IPS-NIHi7 (cell line): ENCODE measurements at regions not wholly inside any gene's neighbourhood (a gene's known extent, or its start where the extent isn't known, plus 50 kb on each side); places are given as distances from the start of the nearest gene placed in this dataset.

ENCODE experiments used
- DNase-seq: peaks from one replicate; pipeline ENCODE4 v3.0.0; 2012; ENCODE audit warnings: mixed read lengths; ENCODE audit errors: extremely low spot score

DNA sequence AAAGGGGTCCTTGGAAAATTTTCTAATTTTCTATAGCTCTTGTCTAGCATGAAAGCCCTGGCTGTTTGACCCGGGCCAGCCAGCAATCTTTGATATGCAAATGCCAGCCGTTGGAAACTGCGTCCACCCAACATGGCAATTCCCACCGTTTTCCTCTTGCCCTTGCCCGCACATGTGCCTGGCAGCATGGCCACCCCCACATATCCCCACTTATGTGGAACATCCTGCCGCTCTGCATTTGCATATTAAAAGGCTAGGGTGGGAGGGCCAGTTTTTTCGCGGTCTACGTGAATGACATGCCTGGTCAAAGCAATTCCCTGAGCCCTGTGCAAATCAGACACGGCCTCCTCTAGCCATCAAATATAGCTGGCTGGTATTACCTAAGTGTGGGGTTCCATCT is 110.3 kb upstream of the TDRD3 start:
- no peak for DNase-seq

DNA sequence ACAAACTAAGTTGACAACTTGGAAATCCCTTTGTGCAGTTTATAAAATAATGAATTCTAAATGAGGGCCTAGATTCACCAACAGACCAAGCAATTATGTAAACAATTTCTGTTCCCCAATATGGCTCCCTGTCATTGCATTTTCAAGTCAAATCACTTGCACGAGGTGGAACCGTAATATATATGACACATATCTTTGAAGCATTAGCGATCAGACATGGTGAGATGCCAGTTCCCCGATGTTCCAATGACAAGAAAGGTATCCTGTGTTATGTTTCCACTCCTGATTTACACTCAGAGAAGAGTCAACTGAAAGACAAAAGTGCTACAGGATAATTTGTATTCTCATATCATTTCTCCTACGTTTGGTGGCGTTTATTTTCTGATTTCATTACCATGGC is 108.5 kb upstream of the TDRD3 start:
- DNase-seq: no peak

DNA sequence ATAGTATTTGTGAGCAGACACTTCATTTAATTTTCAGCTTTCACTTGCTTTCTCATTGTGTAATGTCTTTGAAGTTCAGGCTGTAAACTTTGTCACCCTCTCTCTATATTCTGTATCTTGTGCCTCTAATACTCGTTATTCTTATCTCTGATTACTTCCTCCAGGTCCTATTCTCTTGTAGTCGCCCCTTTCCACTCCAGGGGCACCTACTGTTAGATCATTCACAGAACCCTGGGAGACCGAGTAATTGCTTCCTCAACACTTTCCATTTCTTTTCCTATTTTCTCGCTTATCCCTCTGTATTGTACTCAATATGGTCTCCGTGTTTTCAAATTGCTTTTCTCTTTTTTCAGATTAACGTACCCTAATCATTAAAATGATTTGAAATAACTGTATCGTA is 93.9 kb upstream of the TDRD3 start:
- no peak for DNase-seq

DNA sequence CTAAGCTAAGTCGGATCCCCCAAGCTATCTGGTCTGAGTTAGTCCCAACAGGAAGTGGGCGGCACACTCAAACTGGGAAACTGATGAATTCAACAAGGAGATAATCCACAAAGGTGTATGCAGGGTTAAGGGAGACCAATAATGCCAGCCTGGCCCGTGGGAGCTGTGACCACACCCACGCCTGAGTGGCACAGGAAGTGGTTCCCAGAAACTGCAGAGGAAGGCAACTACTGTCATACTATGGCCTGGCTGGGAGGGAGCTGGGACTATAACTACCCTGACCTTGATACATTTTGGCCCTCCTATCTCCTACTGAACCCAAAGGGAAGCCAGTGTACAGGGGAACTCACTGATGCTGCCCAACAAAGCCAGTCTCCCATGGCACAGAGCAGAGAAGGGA is 85.5 kb upstream of the TDRD3 start:
- DNase-seq: no peak

DNA sequence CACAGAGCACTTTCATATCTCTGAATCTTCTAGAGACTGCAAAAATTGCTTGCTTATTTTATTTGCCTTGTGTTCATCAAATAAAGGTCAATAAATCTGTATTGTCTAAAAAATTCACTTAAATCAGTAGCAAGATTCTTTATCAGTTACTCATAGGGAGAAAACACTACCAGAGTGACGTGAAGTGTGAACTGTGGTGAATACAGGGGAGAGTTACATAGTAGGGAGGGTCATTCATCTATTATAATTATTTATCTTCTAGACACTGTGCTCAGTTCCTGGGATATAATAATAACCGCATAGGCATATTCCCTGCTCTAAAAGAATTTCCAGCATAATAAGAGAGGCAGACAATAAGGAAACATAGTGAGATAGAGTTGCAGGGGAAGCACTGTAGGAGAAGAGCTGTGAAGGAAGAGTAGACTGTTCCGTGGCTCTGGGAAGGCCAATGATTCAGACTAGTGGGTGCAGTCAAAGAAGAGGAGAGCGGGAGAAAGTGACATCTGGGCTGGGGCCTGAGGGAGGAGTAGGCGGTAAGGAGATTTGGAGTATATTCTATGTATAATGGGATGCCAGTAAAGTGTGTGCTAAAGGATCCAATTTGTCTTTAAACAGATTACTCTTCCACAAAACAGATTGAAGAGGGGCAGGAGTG is 84.0 kb upstream of the TDRD3 start:
- no peak for DNase-seq

DNA sequence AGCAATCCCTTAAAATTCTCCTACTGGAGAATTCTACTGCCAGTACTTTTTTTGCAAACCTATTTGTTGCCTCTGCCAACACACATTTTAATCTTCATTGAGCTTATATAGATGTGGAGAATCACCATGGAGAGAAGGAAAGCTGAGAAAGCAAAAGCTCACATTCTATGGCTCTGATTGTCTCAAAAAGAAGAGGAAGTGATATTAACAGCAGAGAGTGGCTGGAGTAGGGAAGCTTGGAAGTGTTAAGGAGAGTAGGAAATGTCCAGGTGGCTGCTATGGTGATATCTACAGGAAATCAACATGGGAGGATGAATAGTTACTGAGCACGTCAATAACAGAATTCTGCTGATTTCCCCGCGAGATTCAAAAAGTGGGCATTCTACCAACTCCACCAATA is 78.8 kb upstream of the TDRD3 start:
- DNase-seq: no peak

DNA sequence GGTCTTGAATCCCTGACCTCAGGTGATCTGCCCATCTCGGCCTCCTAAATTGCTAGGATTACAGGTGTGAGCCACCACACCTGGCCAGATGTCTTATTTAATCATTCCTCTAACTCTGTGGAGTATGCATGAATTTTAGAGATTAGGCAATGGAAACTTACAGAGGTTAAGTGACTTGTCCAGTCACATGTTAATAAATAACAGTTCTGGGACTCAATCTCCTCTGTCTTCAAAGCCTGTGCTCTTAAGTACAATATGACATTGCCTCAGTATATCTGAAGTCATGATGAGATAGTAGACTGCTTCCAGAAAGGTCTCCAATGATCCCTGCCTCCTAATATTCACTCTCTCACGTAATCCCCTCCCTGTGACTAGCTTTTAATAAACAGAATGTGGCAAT is 72.9 kb upstream of the TDRD3 start:
- DNase-seq: no peak

DNA sequence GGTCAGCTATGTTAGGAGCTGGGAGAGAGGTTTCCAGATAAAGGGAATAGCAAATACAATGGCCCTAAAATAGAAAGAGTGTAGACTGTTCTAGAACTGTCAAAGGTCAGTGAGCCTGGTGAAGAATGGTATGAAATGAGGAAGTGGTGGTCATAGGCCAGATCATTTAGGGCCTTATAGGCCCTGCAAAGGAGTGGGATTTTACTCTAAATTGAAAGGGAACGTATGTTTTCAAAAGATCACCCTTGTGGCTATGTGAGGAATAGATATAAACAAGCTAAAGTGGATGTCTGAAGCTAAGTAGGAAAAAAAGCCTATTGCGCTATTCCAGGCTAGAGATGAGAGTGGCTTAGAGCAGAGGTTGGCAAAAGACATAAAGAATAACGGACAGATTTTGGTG is 70.7 kb upstream of the TDRD3 start:
- no peak for DNase-seq

DNA sequence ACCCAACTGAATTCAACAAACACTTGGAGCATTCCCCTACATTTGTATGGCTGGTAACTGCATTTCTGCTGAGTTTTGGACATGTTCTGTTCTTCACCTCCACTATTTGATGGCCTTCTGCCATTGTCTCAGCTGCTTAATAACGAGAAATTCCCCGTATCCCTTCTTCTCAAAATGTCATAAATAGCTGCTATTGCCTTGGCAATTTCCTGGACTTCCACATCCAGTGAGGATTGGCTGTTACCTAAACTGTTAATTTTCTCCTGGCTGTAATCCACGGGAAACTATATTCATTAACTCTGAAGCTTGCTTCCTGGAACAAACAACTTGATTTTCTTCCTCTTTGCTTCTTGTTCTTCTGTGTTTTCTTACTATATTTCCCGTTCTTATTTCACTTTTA is 69.5 kb upstream of the TDRD3 start:
- DNase-seq: no peak

DNA sequence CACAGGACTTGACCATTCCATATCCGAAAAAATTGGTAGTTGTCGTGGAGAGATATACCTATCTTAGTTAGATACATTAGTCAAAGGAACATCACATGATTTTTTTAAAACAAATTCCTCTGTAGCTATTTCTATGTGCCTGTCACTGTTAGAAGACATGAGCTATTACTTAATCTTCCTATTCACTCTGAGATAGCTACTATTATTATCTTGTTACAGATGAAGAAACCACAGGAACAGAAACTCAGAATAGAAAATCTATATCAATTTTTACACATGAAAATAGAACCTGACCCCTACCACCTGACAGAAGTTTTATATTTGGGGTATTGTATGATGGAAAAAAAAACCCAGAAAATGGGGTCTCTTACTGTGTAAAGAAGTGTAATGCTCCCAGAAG is 68.9 kb upstream of the TDRD3 start:
- DNase-seq: no peak

DNA sequence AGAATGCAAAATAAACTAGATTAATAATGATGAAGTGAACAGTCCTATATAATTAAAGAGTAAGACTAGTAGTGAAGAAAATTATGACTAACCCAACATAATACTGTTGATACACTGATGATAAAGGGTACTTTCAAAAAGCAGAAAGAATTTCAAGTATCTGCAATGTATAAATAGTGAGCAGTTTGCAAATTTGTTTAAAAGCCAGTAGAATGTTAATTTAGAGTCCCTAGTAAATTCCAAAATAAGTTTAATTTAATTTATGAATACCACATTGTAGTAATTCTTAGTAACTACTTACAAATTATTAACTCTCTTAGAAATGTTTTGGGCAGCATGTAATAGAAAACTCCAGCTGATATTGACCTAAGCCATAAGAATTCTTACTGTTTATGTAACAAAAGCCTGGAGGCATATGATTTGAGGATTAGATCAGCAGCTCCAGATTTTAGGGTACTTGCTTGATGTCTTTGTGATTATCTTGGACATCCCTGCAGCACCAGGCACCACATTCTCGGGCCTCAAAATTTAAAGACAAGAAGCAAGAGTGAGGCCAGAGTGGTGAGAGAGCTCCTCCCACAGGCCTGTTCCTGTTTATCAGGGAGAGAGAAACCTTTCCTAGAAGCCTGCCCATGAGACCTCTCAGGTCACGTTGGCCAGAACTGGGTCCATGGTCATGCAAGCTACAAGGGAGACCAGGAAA is 67.6 kb upstream of the TDRD3 start:
- peak; percentile 77 for DNase-seq

DNA sequence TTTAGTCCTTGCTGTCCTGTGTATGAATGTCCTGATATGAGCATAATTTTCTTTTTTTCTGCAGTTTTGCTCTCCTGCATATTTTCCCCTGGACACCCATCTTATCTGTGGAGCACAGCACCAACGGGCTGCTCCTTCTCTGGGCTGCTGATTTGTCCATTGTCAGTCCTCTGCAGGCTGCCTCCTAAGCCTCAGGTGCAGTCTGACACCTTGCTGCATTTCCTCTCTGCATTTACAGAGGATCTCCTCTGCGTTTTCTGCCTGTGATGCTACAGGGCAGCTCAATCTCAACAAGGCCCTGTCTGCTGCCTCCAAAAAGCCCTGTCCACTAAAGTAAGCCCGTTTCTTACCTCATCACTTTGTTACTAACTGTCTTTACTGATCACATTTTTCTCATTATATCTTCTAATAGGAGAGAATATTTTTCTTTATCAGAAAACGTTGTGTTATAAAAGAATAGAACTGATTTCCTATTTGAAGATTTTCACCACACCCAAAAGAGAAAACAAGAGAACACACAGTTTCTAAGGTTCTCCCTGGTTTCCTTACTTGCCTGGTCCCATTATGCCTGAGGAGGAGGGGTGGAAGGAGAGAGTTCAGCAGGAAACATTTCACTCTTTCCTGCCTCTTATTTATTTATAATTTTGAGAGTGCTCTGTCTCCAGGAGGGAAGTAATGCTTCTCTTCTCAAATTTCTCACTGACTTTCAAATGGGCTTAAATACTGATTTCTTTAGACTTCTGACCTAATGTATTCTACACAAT is 65.6 kb upstream of the TDRD3 start:
- DNase-seq: peak; percentile 28

DNA sequence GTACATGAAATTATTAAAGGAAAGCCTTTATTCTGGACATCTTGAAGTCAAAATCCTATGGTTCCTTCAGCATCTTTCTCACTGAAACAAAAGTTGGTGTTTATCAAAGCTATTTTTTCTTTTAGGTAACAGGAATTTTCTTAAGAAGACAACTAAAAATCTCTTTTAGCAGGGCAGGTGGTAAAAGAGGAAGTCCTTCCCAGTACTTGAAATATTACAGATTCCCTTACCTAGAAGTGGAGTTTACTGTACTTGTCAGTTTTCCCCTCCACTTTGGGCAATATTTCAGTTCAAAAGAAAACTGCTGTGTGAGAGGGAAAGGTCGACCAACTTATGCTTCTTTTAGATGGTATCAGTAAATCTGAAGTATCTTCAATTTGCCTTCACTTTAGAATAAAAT is 64.3 kb upstream of the TDRD3 start:
- no peak for DNase-seq

DNA sequence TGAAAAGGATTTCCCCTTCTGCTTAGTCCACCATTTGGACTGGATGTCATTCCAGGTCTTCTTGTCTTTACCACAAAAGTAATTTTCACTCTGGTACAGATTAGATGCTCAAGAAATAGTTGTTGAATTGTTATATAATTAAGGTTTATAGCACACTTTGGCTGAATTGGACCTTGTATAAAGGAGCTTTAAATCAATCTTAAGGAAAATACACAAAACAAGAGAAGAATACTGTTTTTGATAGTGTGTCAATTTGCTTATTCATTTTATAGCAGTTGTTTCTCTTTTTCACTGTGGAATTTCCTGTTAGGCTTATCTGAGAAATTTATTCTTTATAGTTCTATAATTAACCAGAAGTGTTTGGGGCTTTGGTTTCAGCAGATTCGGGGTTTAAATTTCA is 62.7 kb upstream of the TDRD3 start:
- DNase-seq: no peak

DNA sequence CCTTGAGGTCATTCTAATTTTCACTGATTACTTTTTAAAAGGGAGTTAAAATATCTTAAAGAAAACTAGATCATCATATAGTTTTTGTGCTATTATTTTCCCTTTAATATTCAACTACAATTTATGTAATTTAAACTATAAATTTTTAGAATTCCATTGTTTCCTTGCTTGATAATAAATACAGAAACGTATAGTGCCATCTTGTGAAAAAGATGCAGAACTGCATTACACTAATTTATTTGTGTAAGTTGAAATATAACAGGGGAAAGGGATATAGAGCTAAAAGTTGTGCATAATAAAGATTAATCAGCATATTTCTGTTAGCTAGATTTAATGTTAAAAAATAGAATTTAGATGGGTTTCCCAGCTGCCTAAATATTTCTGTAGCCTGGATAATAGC is 61.5 kb upstream of the TDRD3 start:
- DNase-seq: no peak

DNA sequence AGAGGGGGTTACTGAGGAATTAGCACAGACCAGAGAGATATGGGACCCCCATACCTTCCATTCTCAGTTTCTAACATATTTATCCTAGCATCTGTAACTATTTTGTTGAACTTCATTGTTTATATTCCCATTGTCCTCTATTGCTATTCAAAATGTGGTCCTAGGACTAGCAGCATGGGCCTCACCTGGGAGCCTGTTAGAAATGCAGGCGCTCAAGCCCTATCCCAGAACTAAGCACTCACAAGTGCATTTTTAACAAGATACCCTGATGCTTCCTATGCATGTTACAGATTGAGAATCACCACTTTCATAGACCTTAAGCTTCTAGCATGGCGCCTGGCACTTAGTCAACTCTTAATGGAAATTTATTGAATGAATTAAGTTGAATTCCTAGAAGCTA is 58.3 kb upstream of the TDRD3 start:
- DNase-seq: no peak

DNA sequence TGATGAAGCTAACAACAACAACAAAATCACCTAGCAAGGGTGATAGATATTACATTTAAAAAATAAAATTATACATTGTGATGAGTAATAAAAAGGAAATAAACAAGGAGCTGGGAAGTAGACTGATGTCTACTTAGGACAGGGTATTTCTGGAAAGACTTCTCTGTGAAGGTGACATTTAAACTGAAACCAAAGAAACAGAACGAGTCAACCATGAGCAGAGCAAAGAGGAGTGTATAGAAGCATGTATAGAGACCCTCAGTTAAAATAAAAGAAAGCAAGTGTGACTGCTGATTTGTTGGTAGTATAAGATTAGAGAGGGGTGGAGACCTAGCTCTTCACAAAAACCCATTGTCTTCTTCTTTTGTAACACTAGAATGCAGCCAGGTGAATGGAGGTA is 53.0 kb upstream of the TDRD3 start:
- no peak for DNase-seq

DNA sequence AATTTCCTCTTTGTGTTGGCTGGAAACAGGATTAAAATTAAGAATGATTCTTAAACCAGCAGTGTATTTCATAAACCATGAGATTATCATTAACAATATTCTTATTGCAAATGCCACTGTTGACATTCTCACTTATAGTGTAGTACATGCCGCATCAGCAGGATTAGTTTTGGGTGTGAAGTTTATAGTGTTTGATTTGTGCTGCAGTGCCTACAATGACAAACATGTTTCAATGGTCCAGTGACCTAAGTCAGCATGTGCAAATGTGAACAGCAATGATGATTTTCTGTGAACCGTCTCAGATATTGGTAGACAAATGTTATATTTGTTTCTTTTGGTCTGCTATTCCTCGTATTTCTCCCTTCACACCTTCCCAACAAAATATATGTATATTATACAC is 49.8 kb upstream of the TDRD3 start:
- no peak for DNase-seq
